Nephron (organoid): ENCODE measurements at regions not wholly inside any gene's neighbourhood (a gene's known extent, or its start where the extent isn't known, plus 50 kb on each side); places are given as distances from the start of the nearest gene placed in this dataset.
"Not testable (repeated sequence)": the region's sequence is repeated elsewhere in the genome, so short reads cannot be mapped to it uniquely, and the experiment has no call there.

ENCODE experiments used
- H3K27ac Mint-ChIP-seq, 3 experiments: 2 replicates each; pipeline ENCODE4 v1.8.0; 2020; ENCODE audit warnings: mixed read lengths in 3 of 3, mild to moderate bottlenecking in 2 of 3, moderate library complexity in 1 of 3
- H3K27me3 Mint-ChIP-seq: 2 replicates; pipeline ENCODE4 v1.8.0; 2021; ENCODE audit warnings: low read depth, mild to moderate bottlenecking, moderate library complexity, mixed read lengths
- H3K36me3 Mint-ChIP-seq: 2 replicates; pipeline ENCODE4 v1.8.0; 2020; ENCODE audit warnings: low read depth, mixed read lengths
- H3K4me1 Mint-ChIP-seq: 2 replicates; pipeline ENCODE4 v1.8.0; 2020; ENCODE audit warnings: mixed read lengths
- H3K4me3 Mint-ChIP-seq, 3 experiments: 2 replicates each; pipeline ENCODE4 v1.8.0; 2020; ENCODE audit warnings: mild to moderate bottlenecking in 3 of 3, mixed read lengths in 3 of 3, moderate library complexity in 2 of 3
- H3K9me3 Mint-ChIP-seq: 2 replicates; pipeline ENCODE4 v1.8.0; 2020; ENCODE audit warnings: mixed read lengths
- CTCF ChIP-seq, 3 experiments: fragments of 200-600 bp; sonication (generic); IDR thresholded peaks; one replicate each; pipeline ENCODE4 v1.5.0; 2021; ENCODE audit warnings: antibody characterized with exemption in 3 of 3; ENCODE audit not compliant: unreplicated experiment in 3 of 3

GRCh38 chr9:85081963-85082362 is 412.4 kb downstream of the NTRK2 start:
- no peak overlapping the region for H3K27ac Mint-ChIP-seq
- H3K36me3 Mint-ChIP-seq = peaks cover 4% of the 10 kb centered on the region
- no peak overlapping the region for H3K4me3 Mint-ChIP-seq
- H3K27me3 Mint-ChIP-seq = no peaks in the 10 kb centered on the region
- no peaks in the 10 kb centered on the region for H3K4me1 Mint-ChIP-seq
- TF ChIP-seq CTCF (IDR thresholded peaks at IDR 0.05; ENCODE audit: unreplicated experiment in 3 of 3) = no peak
- H3K9me3 Mint-ChIP-seq = peaks cover 10% of the 10 kb centered on the region

DNA sequence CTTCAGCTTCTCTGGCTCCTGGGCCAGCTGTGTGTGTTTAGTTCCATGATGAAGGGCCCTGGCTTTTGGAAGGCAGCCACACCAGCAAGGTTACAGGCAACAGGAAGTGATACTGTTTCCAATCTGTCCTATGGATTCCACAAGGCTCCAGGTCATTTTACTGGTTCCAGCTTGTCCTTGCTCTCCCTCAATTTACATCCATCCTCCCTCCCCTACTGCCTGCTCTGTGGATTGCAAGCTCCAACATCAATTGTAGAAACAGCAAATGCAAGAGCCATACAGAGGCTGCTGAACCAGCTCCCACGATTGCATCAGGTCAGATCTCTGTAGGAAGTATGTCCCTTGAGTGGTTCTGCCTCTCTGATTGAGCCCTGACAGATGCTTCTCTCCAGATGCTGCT is 409.8 kb downstream of the NTRK2 start:
- no peak for TF ChIP-seq CTCF (IDR thresholded peaks at IDR 0.05; ENCODE audit: unreplicated experiment in 3 of 3)
- H3K36me3 Mint-ChIP-seq = peaks cover 9% of the 10 kb centered on the region
- no peaks in the 10 kb centered on the region for H3K4me1 Mint-ChIP-seq
- H3K27me3 Mint-ChIP-seq = no peaks in the 10 kb centered on the region
- no peak overlapping the region for H3K27ac Mint-ChIP-seq
- H3K4me3 Mint-ChIP-seq = no peak overlapping the region
- peaks cover 12% of the 10 kb centered on the region for H3K9me3 Mint-ChIP-seq

DNA sequence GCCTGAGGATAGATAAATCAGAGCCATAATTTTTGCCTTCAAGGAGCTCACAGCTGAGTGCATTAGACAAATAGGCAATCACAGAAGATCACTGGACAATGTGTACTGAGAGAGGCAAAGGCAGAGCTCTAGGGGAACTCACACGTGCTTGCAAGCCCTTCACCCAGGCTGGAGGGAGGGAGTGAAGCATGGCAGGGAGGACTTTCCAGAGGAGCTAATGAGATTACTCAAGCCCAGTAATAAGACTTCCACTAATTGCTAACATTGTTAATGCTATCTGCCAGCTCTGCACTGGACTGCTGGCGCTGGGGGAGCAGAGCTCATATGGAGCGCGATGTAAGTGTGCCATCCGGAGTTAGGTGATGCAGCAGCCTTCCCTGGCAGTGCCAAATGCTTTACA is 408.4 kb downstream of the NTRK2 start:
- H3K9me3 Mint-ChIP-seq = peaks cover 12% of the 10 kb centered on the region
- H3K4me3 Mint-ChIP-seq = no peak overlapping the region
- no peak overlapping the region for H3K27ac Mint-ChIP-seq
- TF ChIP-seq CTCF (IDR thresholded peaks at IDR 0.05; ENCODE audit: unreplicated experiment in 3 of 3) = no peak
- no peaks in the 10 kb centered on the region for H3K27me3 Mint-ChIP-seq
- peaks cover 9% of the 10 kb centered on the region for H3K36me3 Mint-ChIP-seq
- H3K4me1 Mint-ChIP-seq = no peaks in the 10 kb centered on the region

DNA sequence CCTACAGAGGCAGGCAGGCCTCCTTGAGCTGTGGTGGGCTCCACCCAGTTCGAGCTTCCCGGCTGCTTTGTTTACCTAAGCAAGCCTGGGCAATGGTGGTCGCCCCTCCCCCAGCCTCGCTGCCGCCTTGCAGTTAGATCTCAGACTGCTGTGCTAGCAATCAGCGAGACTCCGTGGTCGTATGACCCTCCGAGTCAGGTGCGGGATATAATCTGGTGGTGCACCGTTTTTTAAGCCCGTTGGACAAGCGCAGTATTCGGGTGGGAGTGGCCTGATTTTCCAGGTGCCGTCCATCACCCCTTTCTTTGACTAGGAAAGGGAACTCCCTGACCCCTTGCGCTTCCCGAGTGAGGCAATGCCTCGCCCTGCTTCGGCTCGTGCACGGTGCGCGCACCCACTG is 407.6 kb downstream of the NTRK2 start:
- H3K27me3 Mint-ChIP-seq = not testable (repeated sequence)

More for the DNA sequence above, 407.6 kb downstream of the NTRK2 start:
- H3K4me1 Mint-ChIP-seq, H3K36me3 Mint-ChIP-seq, H3K4me3 Mint-ChIP-seq, H3K27ac Mint-ChIP-seq: not testable (repeated sequence)
- peaks cover 12% of the 10 kb centered on the region for H3K9me3 Mint-ChIP-seq
